ENCODE measurements at regions not wholly inside any gene's neighbourhood (a gene's known extent, or its start where the extent isn't known, plus 50 kb on each side); places are given as distances from the start of the nearest gene placed in this dataset.

GRCh38 chr21:41651830-41652229 lies 115.0 kb downstream of the RIPK4 start (continued):
- TF ChIP-seq, protein P1, sequence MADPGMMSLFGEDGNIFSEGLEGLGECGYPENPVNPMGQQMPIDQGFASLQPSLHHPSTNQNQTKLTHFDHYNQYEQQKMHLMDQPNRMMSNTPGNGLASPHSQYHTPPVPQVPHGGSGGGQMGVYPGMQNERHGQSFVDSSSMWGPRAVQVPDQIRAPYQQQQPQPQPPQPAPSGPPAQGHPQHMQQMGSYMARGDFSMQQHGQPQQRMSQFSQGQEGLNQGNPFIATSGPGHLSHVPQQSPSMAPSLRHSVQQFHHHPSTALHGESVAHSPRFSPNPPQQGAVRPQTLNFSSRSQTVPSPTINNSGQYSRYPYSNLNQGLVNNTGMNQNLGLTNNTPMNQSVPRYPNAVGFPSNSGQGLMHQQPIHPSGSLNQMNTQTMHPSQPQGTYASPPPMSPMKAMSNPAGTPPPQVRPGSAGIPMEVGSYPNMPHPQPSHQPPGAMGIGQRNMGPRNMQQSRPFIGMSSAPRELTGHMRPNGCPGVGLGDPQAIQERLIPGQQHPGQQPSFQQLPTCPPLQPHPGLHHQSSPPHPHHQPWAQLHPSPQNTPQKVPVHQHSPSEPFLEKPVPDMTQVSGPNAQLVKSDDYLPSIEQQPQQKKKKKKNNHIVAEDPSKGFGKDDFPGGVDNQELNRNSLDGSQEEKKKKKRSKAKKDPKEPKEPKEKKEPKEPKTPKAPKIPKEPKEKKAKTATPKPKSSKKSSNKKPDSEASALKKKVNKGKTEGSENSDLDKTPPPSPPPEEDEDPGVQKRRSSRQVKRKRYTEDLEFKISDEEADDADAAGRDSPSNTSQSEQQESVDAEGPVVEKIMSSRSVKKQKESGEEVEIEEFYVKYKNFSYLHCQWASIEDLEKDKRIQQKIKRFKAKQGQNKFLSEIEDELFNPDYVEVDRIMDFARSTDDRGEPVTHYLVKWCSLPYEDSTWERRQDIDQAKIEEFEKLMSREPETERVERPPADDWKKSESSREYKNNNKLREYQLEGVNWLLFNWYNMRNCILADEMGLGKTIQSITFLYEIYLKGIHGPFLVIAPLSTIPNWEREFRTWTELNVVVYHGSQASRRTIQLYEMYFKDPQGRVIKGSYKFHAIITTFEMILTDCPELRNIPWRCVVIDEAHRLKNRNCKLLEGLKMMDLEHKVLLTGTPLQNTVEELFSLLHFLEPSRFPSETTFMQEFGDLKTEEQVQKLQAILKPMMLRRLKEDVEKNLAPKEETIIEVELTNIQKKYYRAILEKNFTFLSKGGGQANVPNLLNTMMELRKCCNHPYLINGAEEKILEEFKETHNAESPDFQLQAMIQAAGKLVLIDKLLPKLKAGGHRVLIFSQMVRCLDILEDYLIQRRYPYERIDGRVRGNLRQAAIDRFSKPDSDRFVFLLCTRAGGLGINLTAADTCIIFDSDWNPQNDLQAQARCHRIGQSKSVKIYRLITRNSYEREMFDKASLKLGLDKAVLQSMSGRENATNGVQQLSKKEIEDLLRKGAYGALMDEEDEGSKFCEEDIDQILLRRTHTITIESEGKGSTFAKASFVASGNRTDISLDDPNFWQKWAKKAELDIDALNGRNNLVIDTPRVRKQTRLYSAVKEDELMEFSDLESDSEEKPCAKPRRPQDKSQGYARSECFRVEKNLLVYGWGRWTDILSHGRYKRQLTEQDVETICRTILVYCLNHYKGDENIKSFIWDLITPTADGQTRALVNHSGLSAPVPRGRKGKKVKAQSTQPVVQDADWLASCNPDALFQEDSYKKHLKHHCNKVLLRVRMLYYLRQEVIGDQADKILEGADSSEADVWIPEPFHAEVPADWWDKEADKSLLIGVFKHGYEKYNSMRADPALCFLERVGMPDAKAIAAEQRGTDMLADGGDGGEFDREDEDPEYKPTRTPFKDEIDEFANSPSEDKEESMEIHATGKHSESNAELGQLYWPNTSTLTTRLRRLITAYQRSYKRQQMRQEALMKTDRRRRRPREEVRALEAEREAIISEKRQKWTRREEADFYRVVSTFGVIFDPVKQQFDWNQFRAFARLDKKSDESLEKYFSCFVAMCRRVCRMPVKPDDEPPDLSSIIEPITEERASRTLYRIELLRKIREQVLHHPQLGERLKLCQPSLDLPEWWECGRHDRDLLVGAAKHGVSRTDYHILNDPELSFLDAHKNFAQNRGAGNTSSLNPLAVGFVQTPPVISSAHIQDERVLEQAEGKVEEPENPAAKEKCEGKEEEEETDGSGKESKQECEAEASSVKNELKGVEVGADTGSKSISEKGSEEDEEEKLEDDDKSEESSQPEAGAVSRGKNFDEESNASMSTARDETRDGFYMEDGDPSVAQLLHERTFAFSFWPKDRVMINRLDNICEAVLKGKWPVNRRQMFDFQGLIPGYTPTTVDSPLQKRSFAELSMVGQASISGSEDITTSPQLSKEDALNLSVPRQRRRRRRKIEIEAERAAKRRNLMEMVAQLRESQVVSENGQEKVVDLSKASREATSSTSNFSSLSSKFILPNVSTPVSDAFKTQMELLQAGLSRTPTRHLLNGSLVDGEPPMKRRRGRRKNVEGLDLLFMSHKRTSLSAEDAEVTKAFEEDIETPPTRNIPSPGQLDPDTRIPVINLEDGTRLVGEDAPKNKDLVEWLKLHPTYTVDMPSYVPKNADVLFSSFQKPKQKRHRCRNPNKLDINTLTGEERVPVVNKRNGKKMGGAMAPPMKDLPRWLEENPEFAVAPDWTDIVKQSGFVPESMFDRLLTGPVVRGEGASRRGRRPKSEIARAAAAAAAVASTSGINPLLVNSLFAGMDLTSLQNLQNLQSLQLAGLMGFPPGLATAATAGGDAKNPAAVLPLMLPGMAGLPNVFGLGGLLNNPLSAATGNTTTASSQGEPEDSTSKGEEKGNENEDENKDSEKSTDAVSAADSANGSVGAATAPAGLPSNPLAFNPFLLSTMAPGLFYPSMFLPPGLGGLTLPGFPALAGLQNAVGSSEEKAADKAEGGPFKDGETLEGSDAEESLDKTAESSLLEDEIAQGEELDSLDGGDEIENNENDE (IDR thresholded peaks at IDR 0.05; ENCODE audit: insufficient replicate concordance, low read length): no peak
- TF ChIP-seq JUN (IDR thresholded peaks at IDR 0.05; ENCODE audit: low read depth, low read length): no peak

All from H1 (cell line).